ENCODE measurements at regions not wholly inside any gene's neighbourhood (a gene's known extent, or its start where the extent isn't known, plus 50 kb on each side); places are given as distances from the start of the nearest gene placed in this dataset.
"Not testable (repeated sequence)": the region's sequence is repeated elsewhere in the genome, so short reads cannot be mapped to it uniquely, and the experiment has no call there.

DNA sequence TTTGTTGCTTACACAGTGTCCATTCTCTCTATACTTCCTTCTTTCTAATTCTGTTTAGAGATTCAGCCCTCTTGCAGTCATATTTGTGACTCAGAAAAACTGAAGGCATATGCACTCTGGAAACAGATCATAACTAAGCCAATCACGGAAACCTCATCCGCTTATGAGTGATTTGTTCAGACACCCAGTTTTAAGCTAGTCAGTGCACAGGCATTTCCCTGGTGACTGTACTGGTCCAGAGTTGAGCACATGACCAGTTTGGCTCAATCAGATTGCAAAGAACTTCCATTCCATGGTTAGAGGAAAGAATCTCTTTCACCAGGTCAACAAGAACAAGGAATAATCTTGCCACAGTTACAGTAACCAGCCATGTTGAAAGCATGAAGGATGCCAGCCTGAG, 69.2 kb upstream of the SGIP1 start:
- CTCF ChIA-PET, result no interaction called here
- Mint-ChIP-seq H3K4me3 (no peak overlapping the region), H3K27ac (no peak overlapping the region), H3K4me1 (no peaks in the 10 kb centered on the region), H3K27me3 (peaks cover 11 to 19% of the 10 kb centered on the region in 2 donors), H3K9me3 (peaks cover 2 to 32% (median 3%) of the 10 kb centered on the region in 3 donors), H3K36me3 (peaks cover under 1% of the 10 kb centered on the region)
- no peak for DNase-seq
- Histone ChIP-seq H3K4me1 (ENCODE audit: control insufficient read depth in 1 of 2, extremely low read depth in 1 of 2, insufficient read depth in 2 of 2, low read length in 2 of 2) (no peaks in the 10 kb centered on the region), H3K9me3 (no peaks in the 10 kb centered on the region), H3K27me3 (replicated peaks in 1 of 2; ENCODE audit: control insufficient read depth in 2 of 2, extremely low read depth in 1 of 2, insufficient read depth in 2 of 2, low read length in 1 of 2) (no peaks in the 10 kb centered on the region), H3K36me3 (ENCODE audit: control insufficient read depth in 2 of 2, extremely low read depth in 1 of 2, insufficient read depth in 1 of 2, low read length in 1 of 2) (no peaks in the 10 kb centered on the region), H3K4me3 (ENCODE audit: control insufficient read depth in 1 of 2, extremely low read depth in 1 of 2, low read length in 1 of 2) (no peak overlapping the region), H3K27ac (ENCODE audit: low read length) (no peak overlapping the region)
- no peak for ATAC-seq (replicated peaks in 1 of 4)
- 30% methylated on average over 2 of the region's 2 CpGs for WGBS (ENCODE audit: insufficient coverage)
- POLR2A ChIA-PET, result no interaction called here

GRCh38 chr1:66466695-66467094, 67.3 kb upstream of the SGIP1 start:
- ATAC-seq (replicated peaks in 1 of 4); H3K27ac Mint-ChIP-seq; H3K36me3 Mint-ChIP-seq; DNase-seq; H3K9me3 ChIP-seq; H3K27me3 ChIP-seq (replicated peaks in 1 of 2; ENCODE audit: control insufficient read depth in 2 of 2, extremely low read depth in 1 of 2, insufficient read depth in 2 of 2, low read length in 1 of 2); H3K27ac ChIP-seq (ENCODE audit: low read length); CTCF ChIA-PET; H3K4me3 ChIP-seq (ENCODE audit: control insufficient read depth in 1 of 2, extremely low read depth in 1 of 2, low read length in 1 of 2); POLR2A ChIA-PET; H3K36me3 ChIP-seq (ENCODE audit: control insufficient read depth in 2 of 2, extremely low read depth in 1 of 2, insufficient read depth in 1 of 2, low read length in 1 of 2); H3K4me3 Mint-ChIP-seq; H3K4me1 Mint-ChIP-seq; H3K4me1 ChIP-seq (ENCODE audit: control insufficient read depth in 1 of 2, extremely low read depth in 1 of 2, insufficient read depth in 2 of 2, low read length in 2 of 2): not testable (repeated sequence)
- Mint-ChIP-seq H3K9me3 (peaks cover 0 to 15% (median 0%) of the 10 kb centered on the region in 3 donors), H3K27me3 (peaks cover 14 to 16% of the 10 kb centered on the region in 2 donors)
- WGBS (ENCODE audit: insufficient coverage), result no CpG with 5 or more reads among the region's 2 CpGs

DNA sequence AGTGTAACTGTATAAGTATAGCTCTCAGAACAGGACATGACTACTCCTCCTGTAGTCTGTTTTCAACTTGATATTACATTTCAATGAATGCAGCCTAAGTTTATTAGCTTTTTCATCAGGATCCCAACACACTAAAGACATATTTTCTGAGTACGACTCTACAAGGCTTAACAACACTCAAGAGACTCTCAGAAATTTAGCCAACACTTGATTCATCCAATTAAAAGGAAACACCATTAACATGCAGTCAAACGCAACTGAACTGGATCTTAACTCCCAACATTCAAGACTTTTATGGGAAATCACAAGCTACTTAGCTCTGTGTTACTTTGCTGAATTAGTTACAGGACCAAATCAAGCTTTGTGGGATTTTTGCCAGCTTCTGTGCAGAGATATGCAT, 65.2 kb upstream of the SGIP1 start:
- Mint-ChIP-seq H3K4me3 (no peak overlapping the region), H3K27me3 (peaks cover 20 to 24% of the 10 kb centered on the region in 2 donors), H3K9me3 (peaks cover 0 to 1% (median 0%) of the 10 kb centered on the region in 3 donors), H3K4me1 (no peaks in the 10 kb centered on the region), H3K27ac (no peak overlapping the region), H3K36me3 (no peaks in the 10 kb centered on the region)
- POLR2A ChIA-PET, result no interaction called here
- no peak overlapping the region for H3K27ac ChIP-seq (ENCODE audit: low read length)
- CTCF ChIA-PET, result no interaction called here
- no peaks in the 10 kb centered on the region for H3K4me1 ChIP-seq (ENCODE audit: control insufficient read depth in 1 of 2, extremely low read depth in 1 of 2, insufficient read depth in 2 of 2, low read length in 2 of 2)
- ATAC-seq (replicated peaks in 1 of 4), result no peak
- H3K27me3 ChIP-seq (replicated peaks in 1 of 2; ENCODE audit: control insufficient read depth in 2 of 2, extremely low read depth in 1 of 2, insufficient read depth in 2 of 2, low read length in 1 of 2), result peaks cover 0 to under 1% of the 10 kb centered on the region in 2 experiments
- no peak for DNase-seq
- no peaks in the 10 kb centered on the region for H3K9me3 ChIP-seq
- H3K36me3 ChIP-seq (ENCODE audit: control insufficient read depth in 2 of 2, extremely low read depth in 1 of 2, insufficient read depth in 1 of 2, low read length in 1 of 2), result no peaks in the 10 kb centered on the region
- no peak overlapping the region for H3K4me3 ChIP-seq (ENCODE audit: control insufficient read depth in 1 of 2, extremely low read depth in 1 of 2, low read length in 1 of 2)
- 70% methylated on average over 2 of the region's 2 CpGs for WGBS (ENCODE audit: insufficient coverage)

- Histone ChIP-seq H3K9me3 (no peaks in the 10 kb centered on the region), H3K36me3 (ENCODE audit: control insufficient read depth in 2 of 2, extremely low read depth in 1 of 2, insufficient read depth in 1 of 2, low read length in 1 of 2) (no peaks in the 10 kb centered on the region), H3K27me3 (replicated peaks in 1 of 2; ENCODE audit: control insufficient read depth in 2 of 2, extremely low read depth in 1 of 2, insufficient read depth in 2 of 2, low read length in 1 of 2) (peaks cover 0 to 6% of the 10 kb centered on the region in 2 experiments), H3K4me1 (ENCODE audit: control insufficient read depth in 1 of 2, extremely low read depth in 1 of 2, insufficient read depth in 2 of 2, low read length in 2 of 2) (no peaks in the 10 kb centered on the region), H3K27ac (ENCODE audit: low read length) (no peak overlapping the region), H3K4me3 (ENCODE audit: control insufficient read depth in 1 of 2, extremely low read depth in 1 of 2, low read length in 1 of 2) (no peak overlapping the region)
- H3K4me1 Mint-ChIP-seq, result no peaks in the 10 kb centered on the region
- ATAC-seq (replicated peaks in 1 of 4), result no peak
- H3K36me3 Mint-ChIP-seq, result no peaks in the 10 kb centered on the region
- peaks cover 0 to 7% (median 4%) of the 10 kb centered on the region in 3 donors for H3K9me3 Mint-ChIP-seq
- no peak for DNase-seq
- 60% methylated on average over 1 of the region's 2 CpGs for WGBS (ENCODE audit: insufficient coverage)
- POLR2A ChIA-PET, result no interaction called here
- no peak overlapping the region for H3K4me3 Mint-ChIP-seq
- peaks cover 37 to 41% of the 10 kb centered on the region in 2 donors for H3K27me3 Mint-ChIP-seq
- no peak overlapping the region for H3K27ac Mint-ChIP-seq
- CTCF ChIA-PET, result interaction anchor here (0.6 kb wide), 2 partner anchors 22 to 227 kb away, joined by 3 read pairs; no protein-coding TSS in a partner anchor
Measured at GRCh38 chr1:66475940-66476339, 58.0 kb upstream of the SGIP1 start.

DNA sequence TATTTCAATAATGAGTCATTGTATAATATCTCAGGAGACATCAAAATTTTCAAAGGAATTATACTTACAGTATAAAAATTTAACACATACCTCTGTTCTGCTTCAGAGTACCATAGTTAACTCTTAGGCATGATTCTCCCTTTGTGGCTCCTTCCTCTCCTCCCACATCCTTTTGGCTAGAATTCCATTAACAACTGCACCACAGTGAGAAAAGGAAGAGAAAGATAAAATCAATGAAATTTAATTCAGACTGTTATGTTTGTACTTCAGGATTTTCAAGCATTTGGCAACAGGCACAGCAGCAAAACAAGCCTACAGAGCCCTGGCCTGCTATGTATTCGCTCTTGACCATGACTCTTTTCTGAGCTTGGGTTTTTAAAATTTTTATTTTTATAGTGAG, 57.2 kb upstream of the SGIP1 start:
- Mint-ChIP-seq H3K36me3 (no peaks in the 10 kb centered on the region), H3K9me3 (peaks cover 0 to 7% (median 4%) of the 10 kb centered on the region in 3 donors), H3K27ac (no peak overlapping the region), H3K4me3 (no peak overlapping the region), H3K4me1 (no peaks in the 10 kb centered on the region), H3K27me3 (peaks cover 36 to 39% of the 10 kb centered on the region in 2 donors)
- no peak overlapping the region for H3K4me3 ChIP-seq (ENCODE audit: control insufficient read depth in 1 of 2, extremely low read depth in 1 of 2, low read length in 1 of 2)
- no peaks in the 10 kb centered on the region for H3K4me1 ChIP-seq (ENCODE audit: control insufficient read depth in 1 of 2, extremely low read depth in 1 of 2, insufficient read depth in 2 of 2, low read length in 2 of 2)
- DNase-seq (no peak), ATAC-seq (replicated peaks in 1 of 4) (no peak)
- H3K27ac ChIP-seq (ENCODE audit: low read length), result no peak overlapping the region
- POLR2A ChIA-PET, result no interaction called here
- CTCF ChIA-PET, result no interaction called here
- no CpG with 5 or more reads among the region's 1 CpG for WGBS (ENCODE audit: insufficient coverage)
- peaks cover 0 to 6% of the 10 kb centered on the region in 2 experiments for H3K27me3 ChIP-seq (replicated peaks in 1 of 2; ENCODE audit: control insufficient read depth in 2 of 2, extremely low read depth in 1 of 2, insufficient read depth in 2 of 2, low read length in 1 of 2)
- H3K9me3 ChIP-seq, result no peaks in the 10 kb centered on the region
- no peaks in the 10 kb centered on the region for H3K36me3 ChIP-seq (ENCODE audit: control insufficient read depth in 2 of 2, extremely low read depth in 1 of 2, insufficient read depth in 1 of 2, low read length in 1 of 2)

- no peaks in the 10 kb centered on the region for H3K9me3 ChIP-seq
- DNase-seq (no peak), ATAC-seq (replicated peaks in 1 of 4) (no peak)
- H3K36me3 ChIP-seq (ENCODE audit: control insufficient read depth in 2 of 2, extremely low read depth in 1 of 2, insufficient read depth in 1 of 2, low read length in 1 of 2), result no peaks in the 10 kb centered on the region
- Mint-ChIP-seq H3K4me3 (no peak overlapping the region), H3K27ac (no peak overlapping the region), H3K9me3 (peaks cover 0 to 7% (median 4%) of the 10 kb centered on the region in 3 donors), H3K36me3 (no peaks in the 10 kb centered on the region), H3K27me3 (peaks cover 33 to 36% of the 10 kb centered on the region in 2 donors), H3K4me1 (no peaks in the 10 kb centered on the region)
- H3K27me3 ChIP-seq (replicated peaks in 1 of 2; ENCODE audit: control insufficient read depth in 2 of 2, extremely low read depth in 1 of 2, insufficient read depth in 2 of 2, low read length in 1 of 2), result peaks cover 0 to 6% of the 10 kb centered on the region in 2 experiments
- H3K27ac ChIP-seq (ENCODE audit: low read length), result no peak overlapping the region
- H3K4me1 ChIP-seq (ENCODE audit: control insufficient read depth in 1 of 2, extremely low read depth in 1 of 2, insufficient read depth in 2 of 2, low read length in 2 of 2), result no peaks in the 10 kb centered on the region
- CTCF ChIA-PET, result interaction anchor here in 1 of 2 donors (0.8 kb wide), 1 partner anchor 17 kb away, joined by 3 read pairs; no protein-coding TSS in a partner anchor
- H3K4me3 ChIP-seq (ENCODE audit: control insufficient read depth in 1 of 2, extremely low read depth in 1 of 2, low read length in 1 of 2), result no peak overlapping the region
- 89% methylated on average over 3 of the region's 7 CpGs for WGBS (ENCODE audit: insufficient coverage)
- POLR2A ChIA-PET, result interaction anchor here in 1 of 2 donors (0.7 kb wide), 1 partner anchor 140 kb away, joined by 4 read pairs; no protein-coding TSS in a partner anchor
Measured at GRCh38 chr1:66478116-66478515, 55.8 kb upstream of the SGIP1 start.

DNA sequence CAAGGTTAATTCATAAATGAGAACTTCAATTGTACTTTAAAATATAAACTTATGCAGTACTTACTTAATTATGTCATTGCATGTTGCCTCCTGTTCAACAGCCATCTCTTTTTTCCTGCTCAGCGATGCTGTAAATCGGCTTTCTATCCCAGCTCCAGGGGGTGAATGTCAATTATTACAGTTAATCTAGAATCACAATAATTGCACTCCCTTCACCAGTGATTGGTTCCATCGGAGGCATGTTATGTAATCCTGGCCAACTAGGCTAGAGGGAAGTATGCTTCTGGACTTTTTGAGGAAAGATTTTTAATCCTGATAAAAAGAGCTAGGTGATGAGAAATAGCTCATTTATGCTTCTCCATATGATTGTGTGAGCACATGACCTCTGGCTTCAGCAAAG, 53.8 kb upstream of the SGIP1 start:
- Mint-ChIP-seq H3K4me1 (no peaks in the 10 kb centered on the region), H3K27ac (no peak overlapping the region), H3K4me3 (no peak overlapping the region), H3K27me3 (peaks cover 21 to 25% of the 10 kb centered on the region in 2 donors), H3K9me3 (peaks cover 0 to 7% (median 4%) of the 10 kb centered on the region in 3 donors), H3K36me3 (no peaks in the 10 kb centered on the region)
- DNase-seq, result no peak
- POLR2A ChIA-PET, result no interaction called here
- Histone ChIP-seq H3K4me1 (ENCODE audit: control insufficient read depth in 1 of 2, extremely low read depth in 1 of 2, insufficient read depth in 2 of 2, low read length in 2 of 2) (no peaks in the 10 kb centered on the region), H3K4me3 (ENCODE audit: control insufficient read depth in 1 of 2, extremely low read depth in 1 of 2, low read length in 1 of 2) (no peak overlapping the region), H3K27ac (ENCODE audit: low read length) (no peak overlapping the region), H3K27me3 (replicated peaks in 1 of 2; ENCODE audit: control insufficient read depth in 2 of 2, extremely low read depth in 1 of 2, insufficient read depth in 2 of 2, low read length in 1 of 2) (peaks cover 0 to 2% of the 10 kb centered on the region in 2 experiments), H3K9me3 (no peaks in the 10 kb centered on the region), H3K36me3 (ENCODE audit: control insufficient read depth in 2 of 2, extremely low read depth in 1 of 2, insufficient read depth in 1 of 2, low read length in 1 of 2) (no peaks in the 10 kb centered on the region)
- CTCF ChIA-PET, result no interaction called here
- no CpG with 5 or more reads among the region's 3 CpGs for WGBS (ENCODE audit: insufficient coverage)
- no peak for ATAC-seq (replicated peaks in 1 of 4)
